Osteocyte (in vitro differentiated cells): ENCODE measurements at regions not wholly inside any gene's neighbourhood (a gene's known extent, or its start where the extent isn't known, plus 50 kb on each side); places are given as distances from the start of the nearest gene placed in this dataset.

Experiments used
- DNase-seq: peaks from one replicate; pipeline ENCODE4 v3.0.0; 2021; ENCODE audit warnings: mixed read lengths; ENCODE audit not compliant: unreplicated experiment; ENCODE audit errors: extremely low spot score
- H3K27ac Mint-ChIP-seq: one replicate; pipeline ENCODE4 v1.8.0; 2021; ENCODE audit warnings: mild to moderate bottlenecking, mixed read lengths; ENCODE audit not compliant: unreplicated experiment
- H3K27me3 Mint-ChIP-seq: one replicate; pipeline ENCODE4 v1.8.0; 2021; ENCODE audit warnings: mixed read lengths; ENCODE audit not compliant: unreplicated experiment
- H3K36me3 Mint-ChIP-seq: one replicate; pipeline ENCODE4 v1.8.0; 2021; ENCODE audit warnings: mixed read lengths; ENCODE audit not compliant: unreplicated experiment
- H3K4me1 Mint-ChIP-seq: one replicate; pipeline ENCODE4 v1.8.0; 2021; ENCODE audit warnings: mixed read lengths; ENCODE audit not compliant: unreplicated experiment
- H3K4me3 Mint-ChIP-seq: one replicate; pipeline ENCODE4 v1.8.0; 2021; ENCODE audit warnings: mild to moderate bottlenecking, moderate library complexity, mixed read lengths; ENCODE audit not compliant: unreplicated experiment
- H3K9me3 Mint-ChIP-seq: one replicate; pipeline ENCODE4 v1.8.0; 2021; ENCODE audit warnings: mixed read lengths; ENCODE audit not compliant: unreplicated experiment
- TF ChIP-seq, protein P1 (sequence below): fragments of 200-600 bp; sonication (generic); IDR thresholded peaks from 2 replicates; pipeline ENCODE4 v1.5.0; 2021; ENCODE audit warnings: antibody characterized with exemption, mild to moderate bottlenecking, moderate library complexity

- no peaks in the 10 kb centered on the region for H3K36me3 Mint-ChIP-seq
- DNase-seq = no peak
- H3K9me3 Mint-ChIP-seq = no peaks in the 10 kb centered on the region
- no peak overlapping the region for H3K27ac Mint-ChIP-seq
- no peaks in the 10 kb centered on the region for H3K27me3 Mint-ChIP-seq
- H3K4me1 Mint-ChIP-seq = no peaks in the 10 kb centered on the region
- no peak overlapping the region for H3K4me3 Mint-ChIP-seq
- TF ChIP-seq, protein P1, sequence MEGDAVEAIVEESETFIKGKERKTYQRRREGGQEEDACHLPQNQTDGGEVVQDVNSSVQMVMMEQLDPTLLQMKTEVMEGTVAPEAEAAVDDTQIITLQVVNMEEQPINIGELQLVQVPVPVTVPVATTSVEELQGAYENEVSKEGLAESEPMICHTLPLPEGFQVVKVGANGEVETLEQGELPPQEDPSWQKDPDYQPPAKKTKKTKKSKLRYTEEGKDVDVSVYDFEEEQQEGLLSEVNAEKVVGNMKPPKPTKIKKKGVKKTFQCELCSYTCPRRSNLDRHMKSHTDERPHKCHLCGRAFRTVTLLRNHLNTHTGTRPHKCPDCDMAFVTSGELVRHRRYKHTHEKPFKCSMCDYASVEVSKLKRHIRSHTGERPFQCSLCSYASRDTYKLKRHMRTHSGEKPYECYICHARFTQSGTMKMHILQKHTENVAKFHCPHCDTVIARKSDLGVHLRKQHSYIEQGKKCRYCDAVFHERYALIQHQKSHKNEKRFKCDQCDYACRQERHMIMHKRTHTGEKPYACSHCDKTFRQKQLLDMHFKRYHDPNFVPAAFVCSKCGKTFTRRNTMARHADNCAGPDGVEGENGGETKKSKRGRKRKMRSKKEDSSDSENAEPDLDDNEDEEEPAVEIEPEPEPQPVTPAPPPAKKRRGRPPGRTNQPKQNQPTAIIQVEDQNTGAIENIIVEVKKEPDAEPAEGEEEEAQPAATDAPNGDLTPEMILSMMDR = no peak
Observed at GRCh38 chr6:8557014-8557748, 121.8 kb upstream of the SLC35B3 start.

GRCh38 chr6:8556370-8557013, 121.1 kb upstream of the SLC35B3 start:
- no peaks in the 10 kb centered on the region for H3K27me3 Mint-ChIP-seq
- TF ChIP-seq, protein P1 = no peak
- H3K4me1 Mint-ChIP-seq = no peaks in the 10 kb centered on the region
- H3K9me3 Mint-ChIP-seq = no peaks in the 10 kb centered on the region
- H3K27ac Mint-ChIP-seq = no peak overlapping the region
- no peaks in the 10 kb centered on the region for H3K36me3 Mint-ChIP-seq
- DNase-seq = no peak
- H3K4me3 Mint-ChIP-seq = no peak overlapping the region

DNA sequence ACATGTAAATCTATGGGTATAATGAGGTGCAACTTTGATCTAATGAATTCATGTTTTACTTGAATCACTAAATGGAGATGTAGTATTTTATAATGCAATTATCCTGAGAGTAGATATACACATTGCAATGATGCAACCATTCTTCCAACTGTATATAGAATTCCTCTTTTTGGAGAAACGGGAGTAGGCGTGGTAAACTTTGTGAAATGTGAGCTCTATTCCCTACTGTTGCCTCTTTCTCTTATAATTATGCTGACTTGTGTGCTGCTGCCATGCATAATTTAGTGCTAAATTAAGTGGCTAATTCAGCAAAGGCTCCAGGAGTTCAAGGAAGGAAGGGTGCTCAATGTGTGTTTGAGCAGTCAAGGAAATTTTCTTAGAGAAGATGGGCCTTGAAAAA, 116.6 kb upstream of the SLC35B3 start:
- H3K27ac Mint-ChIP-seq = no peak overlapping the region
- H3K36me3 Mint-ChIP-seq = no peaks in the 10 kb centered on the region
- no peak for DNase-seq
- no peaks in the 10 kb centered on the region for H3K4me1 Mint-ChIP-seq
- TF ChIP-seq, protein P1 = no peak
- peaks cover 2% of the 10 kb centered on the region for H3K27me3 Mint-ChIP-seq
- H3K9me3 Mint-ChIP-seq = no peaks in the 10 kb centered on the region
- no peak overlapping the region for H3K4me3 Mint-ChIP-seq

- DNase-seq = no peak
- Mint-ChIP-seq H3K4me3 (no peak overlapping the region), H3K36me3 (no peaks in the 10 kb centered on the region), H3K27me3 (peaks cover 2% of the 10 kb centered on the region), H3K9me3 (no peaks in the 10 kb centered on the region), H3K4me1 (no peaks in the 10 kb centered on the region), H3K27ac (no peak overlapping the region)
- TF ChIP-seq, protein P1 = no peak
Observed at GRCh38 chr6:8551386-8551785, 116.0 kb upstream of the SLC35B3 start.

DNA sequence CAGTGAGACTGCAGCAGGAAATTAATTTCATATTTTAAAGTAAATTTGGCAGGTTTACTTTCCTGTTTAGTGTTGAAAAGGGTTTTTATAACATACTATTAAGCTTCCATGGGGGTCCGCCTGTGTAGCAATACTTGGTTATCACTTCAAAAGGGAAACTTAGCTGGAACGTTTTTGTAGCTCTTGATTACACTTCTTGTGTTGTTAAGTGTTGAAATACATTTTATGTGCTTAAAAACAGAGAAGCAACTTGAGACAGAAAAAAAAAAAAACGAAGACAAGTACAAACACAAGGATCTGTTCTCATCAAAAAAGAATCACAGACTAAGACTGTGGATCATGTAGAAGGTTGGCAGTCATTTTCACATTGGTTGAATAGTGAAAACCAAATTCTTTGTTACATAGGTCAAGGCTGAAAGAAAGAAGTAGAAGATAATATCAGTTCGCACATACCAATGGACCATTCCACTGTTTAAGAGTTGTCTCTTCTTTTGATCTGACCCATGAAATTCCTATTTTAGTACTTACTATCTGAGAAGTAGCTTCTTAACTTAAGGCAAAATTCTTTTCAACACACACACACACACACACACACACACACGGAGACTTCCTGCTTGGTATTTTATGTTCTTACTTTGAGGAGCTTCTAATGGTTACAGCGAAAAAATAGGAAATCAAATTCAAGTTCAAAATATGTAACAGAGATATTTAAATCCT, 113.9 kb upstream of the SLC35B3 start:
- TF ChIP-seq, protein P1 = no peak
- peaks cover 2% of the 10 kb centered on the region for H3K27me3 Mint-ChIP-seq
- no peaks in the 10 kb centered on the region for H3K4me1 Mint-ChIP-seq
- DNase-seq = no peak
- no peak overlapping the region for H3K27ac Mint-ChIP-seq
- no peaks in the 10 kb centered on the region for H3K9me3 Mint-ChIP-seq
- no peaks in the 10 kb centered on the region for H3K36me3 Mint-ChIP-seq
- no peak overlapping the region for H3K4me3 Mint-ChIP-seq
